Peyer's patch (tissue), 4 donors: ENCODE measurements at regions not wholly inside any gene's neighbourhood (a gene's known extent, or its start where the extent isn't known, plus 50 kb on each side); places are given as distances from the start of the nearest gene placed in this dataset.

ENCODE experiments used
- CTCF ChIP-seq, 6 experiments: fragments of 450-650 bp in 4 of 6; fragments of 200-600 bp in 2 of 6; sonication (generic) in 1 of 6; IDR thresholded peaks; one replicate each; pipeline ENCODE4 v1.5.1; 2017 to 2019; ENCODE audit warnings: antibody characterized with exemption in 6 of 6, mild to moderate bottlenecking in 3 of 6, moderate library complexity in 1 of 6
- POLR2A ChIP-seq, 2 donors: fragments of 450-650 bp; IDR thresholded peaks; one replicate each; pipeline ENCODE4 v1.5.1; 2017; ENCODE audit warnings: antibody characterized with exemption in 2 of 2, mild to moderate bottlenecking in 2 of 2, moderate library complexity in 2 of 2

- TF ChIP-seq CTCF (IDR thresholded peaks at IDR 0.05), result no peak
- TF ChIP-seq POLR2A (IDR thresholded peaks at IDR 0.05), result no peak
Observed at GRCh38 chrX:41982953-41983352, 59.6 kb upstream of the CASK start.
